ENCODE measurements at regions not wholly inside any gene's neighbourhood (a gene's known extent, or its start where the extent isn't known, plus 50 kb on each side); places are given as distances from the start of the nearest gene placed in this dataset.

DNA sequence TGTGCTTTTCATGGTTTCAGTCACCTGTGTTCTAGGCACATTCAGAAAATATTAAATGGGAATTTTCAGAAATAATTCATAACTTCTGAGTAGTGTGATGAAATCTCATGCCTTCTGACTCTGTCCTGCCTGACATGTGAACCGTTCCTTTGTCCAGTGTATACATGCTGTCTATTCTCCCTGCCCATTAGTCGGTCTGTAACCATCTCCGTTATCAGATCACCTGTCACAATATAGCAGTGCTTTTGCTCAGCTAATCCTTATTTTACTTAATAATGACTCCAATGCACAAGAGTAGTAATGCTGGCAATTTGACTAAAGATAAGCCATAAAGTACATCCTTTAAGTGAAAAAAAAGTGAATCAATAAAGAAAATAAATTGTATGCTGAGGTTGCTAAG, 597.5 kb downstream of the BRINP3 start:
- POLR2A ChIA-PET = no interaction called here
- TF ChIP-seq, protein P1, sequence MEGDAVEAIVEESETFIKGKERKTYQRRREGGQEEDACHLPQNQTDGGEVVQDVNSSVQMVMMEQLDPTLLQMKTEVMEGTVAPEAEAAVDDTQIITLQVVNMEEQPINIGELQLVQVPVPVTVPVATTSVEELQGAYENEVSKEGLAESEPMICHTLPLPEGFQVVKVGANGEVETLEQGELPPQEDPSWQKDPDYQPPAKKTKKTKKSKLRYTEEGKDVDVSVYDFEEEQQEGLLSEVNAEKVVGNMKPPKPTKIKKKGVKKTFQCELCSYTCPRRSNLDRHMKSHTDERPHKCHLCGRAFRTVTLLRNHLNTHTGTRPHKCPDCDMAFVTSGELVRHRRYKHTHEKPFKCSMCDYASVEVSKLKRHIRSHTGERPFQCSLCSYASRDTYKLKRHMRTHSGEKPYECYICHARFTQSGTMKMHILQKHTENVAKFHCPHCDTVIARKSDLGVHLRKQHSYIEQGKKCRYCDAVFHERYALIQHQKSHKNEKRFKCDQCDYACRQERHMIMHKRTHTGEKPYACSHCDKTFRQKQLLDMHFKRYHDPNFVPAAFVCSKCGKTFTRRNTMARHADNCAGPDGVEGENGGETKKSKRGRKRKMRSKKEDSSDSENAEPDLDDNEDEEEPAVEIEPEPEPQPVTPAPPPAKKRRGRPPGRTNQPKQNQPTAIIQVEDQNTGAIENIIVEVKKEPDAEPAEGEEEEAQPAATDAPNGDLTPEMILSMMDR (IDR thresholded peaks at IDR 0.05; ENCODE audit: insufficient read depth, low read length, missing control alignments) = no peak
- CTCF ChIA-PET = no interaction called here

DNA sequence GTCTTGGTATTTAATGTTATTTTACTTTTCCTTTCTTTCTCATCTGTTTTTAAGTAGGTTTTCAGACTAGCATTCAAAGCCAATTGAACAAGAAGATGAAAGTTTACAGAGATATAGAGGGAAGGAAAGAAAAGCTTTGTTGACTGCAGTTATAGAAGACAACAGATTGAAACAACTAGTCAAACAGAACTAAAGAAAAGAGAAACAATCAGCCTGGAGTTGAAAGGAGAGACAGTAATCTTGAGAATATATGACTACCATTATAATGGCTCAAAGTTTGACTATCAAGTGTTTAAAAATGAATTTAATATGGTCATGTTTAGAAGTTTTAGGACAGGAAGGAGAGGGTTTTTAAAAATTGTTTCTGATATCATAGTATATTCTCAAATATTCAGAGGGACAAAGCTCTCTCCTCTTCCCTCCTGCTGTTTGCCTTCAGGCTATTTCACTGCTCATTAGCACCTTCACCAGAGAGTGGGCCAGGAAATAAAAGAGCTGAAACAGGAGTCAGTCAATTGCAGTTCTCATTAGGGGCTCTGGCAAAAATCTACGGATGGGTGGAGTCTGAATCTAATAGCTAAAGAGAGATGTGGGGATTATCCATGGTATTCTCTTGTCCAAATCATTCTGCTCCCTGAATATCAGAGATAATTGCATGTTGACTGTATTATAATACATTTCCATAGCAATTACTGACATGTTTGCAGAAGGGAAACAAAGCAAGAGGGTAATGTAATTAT, 577.8 kb downstream of the BRINP3 start:
- TF ChIP-seq, protein P1 (IDR thresholded peaks at IDR 0.05; ENCODE audit: insufficient read depth, low read length, missing control alignments) = no peak
- ChIA-PET POLR2A (no interaction called here), CTCF (no interaction called here)
- DNase-seq (ENCODE audit: low read depth, low spot score) = no peak
- no peak overlapping the region for H3K4me3 ChIP-seq (ENCODE audit: low read depth, low read length)

More for the DNA sequence above, 597.5 kb downstream of the BRINP3 start:
- H3K4me3 ChIP-seq (ENCODE audit: low read depth, low read length) = no peak overlapping the region
- DNase-seq (ENCODE audit: low read depth, low spot score) = no peak

DNA sequence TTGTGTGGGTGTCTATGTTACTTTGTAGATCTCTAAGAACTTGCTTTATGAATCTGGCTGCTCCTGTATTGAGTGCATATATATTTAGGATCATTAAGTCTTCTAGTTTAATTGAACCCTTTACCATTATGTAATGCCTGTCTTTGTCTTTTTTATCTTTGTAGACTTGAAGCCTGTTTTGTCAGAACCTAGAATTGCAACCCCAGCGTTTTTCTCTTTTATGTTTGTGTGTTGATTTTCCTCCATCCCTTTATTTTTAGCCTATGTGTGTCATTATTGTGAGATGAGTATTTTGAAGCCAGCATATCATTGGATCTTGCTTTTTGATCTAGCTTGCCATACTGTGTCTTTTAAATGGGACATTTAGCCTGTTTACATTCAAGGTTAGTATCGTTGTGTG, 573.2 kb downstream of the BRINP3 start:
- CTCF ChIA-PET = no interaction called here
- POLR2A ChIA-PET = no interaction called here
- DNase-seq (ENCODE audit: low read depth, low spot score) = no peak
- no peak overlapping the region for H3K4me3 ChIP-seq (ENCODE audit: low read depth, low read length)
- TF ChIP-seq, protein P1 (IDR thresholded peaks at IDR 0.05; ENCODE audit: insufficient read depth, low read length, missing control alignments) = no peak

DNA sequence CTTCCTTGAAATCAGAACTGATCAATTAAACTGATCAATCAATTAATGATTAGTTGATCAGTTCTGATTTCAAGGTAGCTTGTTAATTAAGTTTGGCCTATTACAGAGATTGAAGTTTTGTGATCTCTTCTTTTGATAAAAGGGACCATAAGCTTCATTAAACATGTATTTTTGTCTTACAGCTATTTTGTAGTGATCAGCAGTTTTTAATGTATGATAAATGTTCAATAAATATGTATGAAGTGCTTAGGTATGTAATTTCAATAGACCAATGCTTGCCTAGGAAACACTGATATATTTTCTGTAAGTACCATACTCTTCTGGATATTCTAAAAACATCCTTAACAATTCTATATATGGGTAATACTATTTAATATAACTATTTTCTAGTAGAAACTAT, 569.6 kb downstream of the BRINP3 start:
- TF ChIP-seq, protein P1 (IDR thresholded peaks at IDR 0.05; ENCODE audit: insufficient read depth, low read length, missing control alignments) = no peak
- CTCF ChIA-PET = no interaction called here
- DNase-seq (ENCODE audit: low read depth, low spot score) = no peak
- POLR2A ChIA-PET = no interaction called here
- H3K4me3 ChIP-seq (ENCODE audit: low read depth, low read length) = no peak overlapping the region

DNA sequence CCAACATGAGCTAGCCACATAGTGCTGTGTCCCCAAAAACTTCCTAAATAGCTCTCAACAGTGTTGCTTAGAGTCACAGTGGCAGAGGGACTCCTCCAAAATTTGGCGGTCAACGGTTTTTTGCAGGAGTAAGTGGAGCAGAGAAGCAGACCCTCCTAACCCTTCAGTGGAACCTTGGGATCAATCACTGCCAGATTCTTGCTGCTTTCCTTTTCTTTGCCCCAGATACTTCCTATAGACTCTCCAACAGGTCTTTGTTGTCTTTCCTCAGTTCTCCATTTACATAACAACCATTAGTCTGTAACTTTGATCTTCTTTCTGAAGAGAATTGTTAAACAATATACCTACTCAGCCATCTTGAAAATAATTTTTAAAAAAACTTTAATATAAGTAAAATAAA, 556.1 kb downstream of the BRINP3 start:
- TF ChIP-seq, protein P1 (IDR thresholded peaks at IDR 0.05; ENCODE audit: insufficient read depth, low read length, missing control alignments) = no peak
- ChIA-PET POLR2A (no interaction called here), CTCF (no interaction called here)
- DNase-seq (ENCODE audit: low read depth, low spot score) = no peak
- H3K4me3 ChIP-seq (ENCODE audit: low read depth, low read length) = no peak overlapping the region

DNA sequence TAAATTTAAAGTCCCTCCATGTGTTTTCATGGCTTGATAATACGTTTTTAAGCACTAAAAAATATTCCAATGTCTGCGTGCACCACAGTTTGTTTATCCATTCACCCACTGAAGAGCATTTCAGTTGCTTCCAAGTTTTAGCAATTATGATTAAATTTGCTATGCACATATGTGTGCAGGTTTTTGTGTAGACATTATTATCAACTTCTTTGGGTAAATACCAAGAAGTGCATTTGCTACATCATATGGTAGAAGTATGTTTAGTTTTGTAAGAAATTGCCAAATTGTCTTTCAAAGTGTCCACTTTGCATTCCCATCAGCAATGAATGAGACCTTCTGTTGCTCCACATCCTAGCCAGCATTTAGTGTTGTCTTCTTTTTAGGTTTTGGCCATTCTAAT, 550.0 kb downstream of the BRINP3 start:
- no peak overlapping the region for H3K4me3 ChIP-seq (ENCODE audit: low read depth, low read length)
- no peak for DNase-seq (ENCODE audit: low read depth, low spot score)
- CTCF ChIA-PET = no interaction called here
- POLR2A ChIA-PET = no interaction called here
- TF ChIP-seq, protein P1 (IDR thresholded peaks at IDR 0.05; ENCODE audit: insufficient read depth, low read length, missing control alignments) = no peak
